ENCODE measurements at regions not wholly inside any gene's neighbourhood (a gene's known extent, or its start where the extent isn't known, plus 50 kb on each side); places are given as distances from the start of the nearest gene placed in this dataset.

DNA sequence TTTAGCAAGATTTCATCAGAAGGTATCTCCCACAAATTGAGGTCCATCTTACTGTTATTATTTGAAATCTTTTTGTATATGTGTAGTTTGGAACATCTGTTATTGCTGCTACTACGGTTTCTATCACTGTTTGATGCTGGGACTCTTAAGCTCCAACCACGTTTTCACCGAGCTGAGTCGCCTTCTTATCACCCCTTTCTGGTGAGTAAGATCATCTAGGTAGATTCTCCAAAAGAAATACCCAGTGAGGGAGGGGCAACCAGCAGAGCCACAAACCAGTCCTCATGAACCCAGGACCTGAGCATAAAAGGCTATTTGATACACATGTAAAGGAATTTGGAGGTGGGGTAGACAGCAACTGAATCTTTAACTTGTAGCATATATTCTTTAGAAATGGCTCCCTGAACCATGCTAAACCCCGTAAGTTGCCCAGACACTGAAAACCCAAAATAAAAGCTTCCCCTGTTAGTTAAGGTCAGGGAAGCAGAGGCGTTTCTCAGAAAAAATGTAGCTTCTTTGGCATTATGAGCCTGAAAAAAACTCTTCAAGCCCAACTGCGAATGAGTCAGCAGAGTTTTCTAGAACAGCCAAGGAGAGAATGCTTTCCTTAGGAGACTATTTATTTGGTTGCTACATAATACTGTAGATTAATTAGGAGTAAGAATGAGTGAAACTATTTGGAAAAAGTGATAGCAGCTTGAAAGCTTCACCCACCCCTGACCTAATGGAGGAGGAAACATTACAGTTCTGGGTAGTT is 53.8 kb upstream of the ATXN3L start:
- TF ChIP-seq EZH2 (IDR thresholded peaks at IDR 0.05) = no peak
- TF ChIP-seq, protein P1, sequence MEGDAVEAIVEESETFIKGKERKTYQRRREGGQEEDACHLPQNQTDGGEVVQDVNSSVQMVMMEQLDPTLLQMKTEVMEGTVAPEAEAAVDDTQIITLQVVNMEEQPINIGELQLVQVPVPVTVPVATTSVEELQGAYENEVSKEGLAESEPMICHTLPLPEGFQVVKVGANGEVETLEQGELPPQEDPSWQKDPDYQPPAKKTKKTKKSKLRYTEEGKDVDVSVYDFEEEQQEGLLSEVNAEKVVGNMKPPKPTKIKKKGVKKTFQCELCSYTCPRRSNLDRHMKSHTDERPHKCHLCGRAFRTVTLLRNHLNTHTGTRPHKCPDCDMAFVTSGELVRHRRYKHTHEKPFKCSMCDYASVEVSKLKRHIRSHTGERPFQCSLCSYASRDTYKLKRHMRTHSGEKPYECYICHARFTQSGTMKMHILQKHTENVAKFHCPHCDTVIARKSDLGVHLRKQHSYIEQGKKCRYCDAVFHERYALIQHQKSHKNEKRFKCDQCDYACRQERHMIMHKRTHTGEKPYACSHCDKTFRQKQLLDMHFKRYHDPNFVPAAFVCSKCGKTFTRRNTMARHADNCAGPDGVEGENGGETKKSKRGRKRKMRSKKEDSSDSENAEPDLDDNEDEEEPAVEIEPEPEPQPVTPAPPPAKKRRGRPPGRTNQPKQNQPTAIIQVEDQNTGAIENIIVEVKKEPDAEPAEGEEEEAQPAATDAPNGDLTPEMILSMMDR (IDR thresholded peaks at IDR 0.05 in 2 of 3, conservative IDR thresholded peaks at IDR 0.05 in 1 of 3; ENCODE audit: borderline replicate concordance in 1 of 3, insufficient read depth in 1 of 3, low read depth in 2 of 3, low read length in 2 of 3) = no peak
- no peak for TF ChIP-seq SP1 (IDR thresholded peaks at IDR 0.05; ENCODE audit: low read depth)
- no peak for TF ChIP-seq ZNF274 (IDR thresholded peaks at IDR 0.05; ENCODE audit: low read depth, low read length)
- no peak for TF ChIP-seq TCF7L2 (IDR thresholded peaks at IDR 0.05; ENCODE audit: borderline replicate concordance, extremely low read depth, insufficient read depth, insufficient read length)
- no peak for TF ChIP-seq POLR2A (IDR thresholded peaks at IDR 0.05; ENCODE audit: borderline replicate concordance, extremely low read depth, insufficient read depth, insufficient read length)
- no peak for TF ChIP-seq POLR2AphosphoS5 (IDR thresholded peaks at IDR 0.05; ENCODE audit: low read depth, low read length)
- TF ChIP-seq, protein P2, sequence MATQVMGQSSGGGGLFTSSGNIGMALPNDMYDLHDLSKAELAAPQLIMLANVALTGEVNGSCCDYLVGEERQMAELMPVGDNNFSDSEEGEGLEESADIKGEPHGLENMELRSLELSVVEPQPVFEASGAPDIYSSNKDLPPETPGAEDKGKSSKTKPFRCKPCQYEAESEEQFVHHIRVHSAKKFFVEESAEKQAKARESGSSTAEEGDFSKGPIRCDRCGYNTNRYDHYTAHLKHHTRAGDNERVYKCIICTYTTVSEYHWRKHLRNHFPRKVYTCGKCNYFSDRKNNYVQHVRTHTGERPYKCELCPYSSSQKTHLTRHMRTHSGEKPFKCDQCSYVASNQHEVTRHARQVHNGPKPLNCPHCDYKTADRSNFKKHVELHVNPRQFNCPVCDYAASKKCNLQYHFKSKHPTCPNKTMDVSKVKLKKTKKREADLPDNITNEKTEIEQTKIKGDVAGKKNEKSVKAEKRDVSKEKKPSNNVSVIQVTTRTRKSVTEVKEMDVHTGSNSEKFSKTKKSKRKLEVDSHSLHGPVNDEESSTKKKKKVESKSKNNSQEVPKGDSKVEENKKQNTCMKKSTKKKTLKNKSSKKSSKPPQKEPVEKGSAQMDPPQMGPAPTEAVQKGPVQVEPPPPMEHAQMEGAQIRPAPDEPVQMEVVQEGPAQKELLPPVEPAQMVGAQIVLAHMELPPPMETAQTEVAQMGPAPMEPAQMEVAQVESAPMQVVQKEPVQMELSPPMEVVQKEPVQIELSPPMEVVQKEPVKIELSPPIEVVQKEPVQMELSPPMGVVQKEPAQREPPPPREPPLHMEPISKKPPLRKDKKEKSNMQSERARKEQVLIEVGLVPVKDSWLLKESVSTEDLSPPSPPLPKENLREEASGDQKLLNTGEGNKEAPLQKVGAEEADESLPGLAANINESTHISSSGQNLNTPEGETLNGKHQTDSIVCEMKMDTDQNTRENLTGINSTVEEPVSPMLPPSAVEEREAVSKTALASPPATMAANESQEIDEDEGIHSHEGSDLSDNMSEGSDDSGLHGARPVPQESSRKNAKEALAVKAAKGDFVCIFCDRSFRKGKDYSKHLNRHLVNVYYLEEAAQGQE (IDR thresholded peaks at IDR 0.05; ENCODE audit: low read depth) = no peak
- TF ChIP-seq SRF (IDR thresholded peaks at IDR 0.05; ENCODE audit: low read depth) = no peak
